Umbilical cord (tissue), 1 donor: ENCODE measurements at regions not wholly inside any gene's neighbourhood (a gene's known extent, or its start where the extent isn't known, plus 50 kb on each side); places are given as distances from the start of the nearest gene placed in this dataset.
"Not testable (repeated sequence)": the region's sequence is repeated elsewhere in the genome, so short reads cannot be mapped to it uniquely, and the experiment has no call there.

ENCODE experiments used
- DNase-seq: peaks from one replicate; pipeline ENCODE4 v3.0.0-alpha.2; 2015; ENCODE audit warnings: low spot score

- DNase-seq: no peak
Observed at GRCh38 chr2:187989925-187990623, 301.6 kb upstream of the GULP1 start.

GRCh38 chr2:187991389-187991788, 300.3 kb upstream of the GULP1 start:
- no peak for DNase-seq

- DNase-seq: no peak
Observed at GRCh38 chr2:187994464-187995331, 297.0 kb upstream of the GULP1 start.

DNA sequence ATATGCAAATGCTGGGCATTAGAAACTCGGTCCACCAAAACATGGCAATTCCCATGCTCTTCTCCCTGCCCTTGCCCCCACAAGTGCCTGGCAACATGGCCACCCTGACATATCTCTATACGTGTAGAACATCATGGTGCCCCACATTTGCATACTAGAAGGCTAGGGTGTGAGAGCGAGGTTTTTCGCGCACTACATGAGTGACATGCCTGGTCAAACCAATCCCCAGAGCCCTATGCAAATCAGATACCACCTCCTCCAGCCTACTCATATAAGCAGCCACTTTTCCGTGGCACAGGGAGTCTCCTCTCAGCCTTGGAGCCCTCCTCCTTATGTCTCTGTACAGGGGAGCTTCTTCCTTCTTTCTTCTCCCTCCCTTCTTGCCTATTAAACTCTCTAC, 296.1 kb upstream of the GULP1 start:
- no peak for DNase-seq

DNA sequence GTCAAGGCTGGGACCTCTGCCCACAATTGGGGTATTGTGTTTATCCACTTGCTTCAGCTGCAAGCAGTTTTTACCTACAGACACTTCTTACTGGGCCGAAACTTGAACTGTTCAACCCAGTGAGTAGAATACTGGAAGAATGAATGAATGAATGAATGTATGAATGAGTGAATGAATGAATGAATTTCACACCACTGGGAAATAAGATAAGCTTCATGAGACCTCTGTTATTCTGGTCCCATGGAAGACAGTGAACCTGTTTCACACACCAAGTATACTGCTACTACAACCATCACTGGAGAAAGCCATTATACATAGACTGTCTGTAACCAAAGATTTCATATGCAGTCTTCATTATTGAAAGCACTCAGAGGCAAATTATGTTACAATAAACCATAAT, 295.0 kb upstream of the GULP1 start:
- no peak for DNase-seq

DNA sequence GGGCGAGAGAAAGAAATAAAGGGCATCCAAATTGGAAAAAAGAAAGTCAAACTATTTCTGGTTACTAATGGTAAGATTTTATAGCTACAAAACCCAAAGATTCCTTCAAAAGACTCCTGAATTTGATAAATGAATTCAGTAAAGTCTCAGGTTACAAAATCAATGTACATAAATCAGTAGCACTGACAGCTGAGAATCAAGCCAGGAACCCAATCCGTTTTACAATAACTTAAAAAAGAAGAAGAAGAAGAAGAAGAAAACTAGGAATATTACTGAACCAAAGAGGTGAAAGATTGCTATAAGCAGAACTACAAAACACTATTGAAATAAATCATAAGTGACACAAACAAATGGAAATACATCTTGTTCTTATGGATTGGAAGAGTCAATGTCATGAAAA, 291.5 kb upstream of the GULP1 start:
- no peak for DNase-seq

DNA sequence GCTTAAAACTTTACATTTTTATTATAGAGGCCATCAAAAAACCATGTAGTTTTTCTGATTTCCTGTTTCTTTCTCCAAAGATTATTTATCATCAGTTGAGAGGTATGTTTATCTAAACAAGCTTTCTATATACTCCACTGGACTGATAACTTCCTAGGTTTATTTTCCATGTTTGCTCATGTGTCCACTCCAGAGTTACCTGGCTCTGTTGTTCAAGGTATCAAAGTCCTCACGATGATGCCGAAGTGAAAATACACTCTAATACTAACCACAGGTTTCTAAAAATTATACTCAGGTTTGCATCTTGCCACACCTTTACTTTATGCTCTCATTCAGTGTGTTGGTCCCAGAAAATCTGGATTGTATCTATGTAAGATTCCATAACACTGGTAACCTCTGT, 287.9 kb upstream of the GULP1 start:
- DNase-seq: no peak

DNA sequence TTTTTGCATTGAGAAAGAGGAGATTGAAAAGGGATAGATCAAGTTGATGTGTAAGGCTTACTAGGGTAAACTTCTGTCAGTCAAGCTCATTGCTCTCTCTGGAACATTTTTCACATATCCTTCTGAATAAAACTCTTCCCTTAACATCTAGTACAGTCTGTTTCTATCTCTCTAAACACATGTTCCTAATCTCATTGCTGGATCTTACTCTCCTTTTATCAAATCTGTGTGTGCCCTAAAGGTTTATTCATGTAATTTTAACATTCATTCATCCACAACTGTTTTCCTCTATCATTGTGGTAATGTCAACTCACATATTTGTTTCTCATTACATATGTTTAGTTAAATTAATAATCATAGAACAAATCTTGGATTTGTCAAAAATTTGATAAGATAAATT, 277.9 kb upstream of the GULP1 start:
- DNase-seq: no peak

- no peak for DNase-seq
Observed at GRCh38 chr2:188016917-188017316, 274.8 kb upstream of the GULP1 start.

GRCh38 chr2:188022389-188022788, 269.3 kb upstream of the GULP1 start:
- no peak for DNase-seq

- DNase-seq: no peak
Observed at GRCh38 chr2:188023035-188023434, 268.6 kb upstream of the GULP1 start.

DNA sequence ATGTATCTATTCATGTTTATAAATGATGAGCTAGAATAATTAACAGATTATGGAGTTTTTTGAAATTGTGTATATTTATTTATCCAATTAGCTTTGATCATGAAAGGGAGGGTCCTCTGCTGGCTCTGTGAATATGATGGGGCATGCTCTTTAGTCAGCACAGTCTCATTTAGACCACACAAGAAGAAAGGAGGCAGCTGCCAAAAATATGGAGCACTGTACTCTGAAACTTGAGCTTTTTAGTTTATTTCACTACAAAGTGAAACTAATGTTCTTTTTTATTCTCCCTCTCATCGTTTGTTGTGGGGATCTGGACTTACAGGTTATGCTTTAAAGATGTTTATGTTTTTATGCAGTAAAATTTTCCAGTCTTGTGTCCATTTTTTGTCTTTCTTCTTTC, 266.9 kb upstream of the GULP1 start:
- DNase-seq: no peak

DNA sequence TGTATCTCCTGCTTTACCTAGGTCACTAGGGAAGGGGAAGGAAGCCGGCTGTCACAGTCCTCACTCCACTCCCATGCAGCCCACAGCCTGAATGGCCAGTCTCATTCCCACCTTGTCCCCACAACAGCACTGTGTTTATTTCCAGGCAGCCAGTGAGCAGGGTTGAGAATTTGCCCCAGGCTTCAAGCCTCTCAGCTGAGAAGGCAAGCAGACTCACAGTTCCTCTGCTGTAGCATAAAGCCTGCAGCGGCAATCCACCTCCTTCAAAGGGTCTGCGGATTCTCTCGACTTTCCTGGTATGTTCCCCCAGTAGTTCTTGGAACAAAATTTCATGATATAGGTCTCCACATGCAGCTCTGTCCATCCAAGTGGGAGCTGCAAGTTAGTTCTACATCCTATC, 262.9 kb upstream of the GULP1 start:
- DNase-seq: no peak

DNA sequence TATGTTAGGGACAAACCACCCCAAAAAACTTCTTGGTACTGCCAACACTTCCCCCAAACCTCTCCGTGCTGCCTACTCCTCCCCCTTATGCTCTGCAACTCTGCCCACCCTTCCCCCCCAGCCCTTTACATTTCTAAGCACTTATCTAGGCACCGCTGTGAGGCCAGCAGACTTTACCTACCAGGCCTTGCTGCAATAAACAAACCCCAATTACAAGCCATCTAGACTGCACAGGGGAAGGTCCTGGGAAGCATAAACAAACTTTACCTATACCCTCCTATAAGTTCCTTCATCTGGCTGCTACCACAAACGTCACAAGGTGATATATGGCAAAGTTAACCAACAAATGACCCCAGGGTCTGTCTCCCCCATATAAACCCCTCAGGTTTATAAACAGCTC, 259.4 kb upstream of the GULP1 start:
- no peak for DNase-seq

GRCh38 chr2:188032786-188033185, 258.9 kb upstream of the GULP1 start:
- no peak for DNase-seq

GRCh38 chr2:188033240-188033639, 258.4 kb upstream of the GULP1 start:
- DNase-seq: not testable (repeated sequence)

- DNase-seq: not testable (repeated sequence)
Observed at GRCh38 chr2:188034102-188034501, 257.6 kb upstream of the GULP1 start.

GRCh38 chr2:188035377-188035776, 256.3 kb upstream of the GULP1 start:
- DNase-seq: not testable (repeated sequence)

DNA sequence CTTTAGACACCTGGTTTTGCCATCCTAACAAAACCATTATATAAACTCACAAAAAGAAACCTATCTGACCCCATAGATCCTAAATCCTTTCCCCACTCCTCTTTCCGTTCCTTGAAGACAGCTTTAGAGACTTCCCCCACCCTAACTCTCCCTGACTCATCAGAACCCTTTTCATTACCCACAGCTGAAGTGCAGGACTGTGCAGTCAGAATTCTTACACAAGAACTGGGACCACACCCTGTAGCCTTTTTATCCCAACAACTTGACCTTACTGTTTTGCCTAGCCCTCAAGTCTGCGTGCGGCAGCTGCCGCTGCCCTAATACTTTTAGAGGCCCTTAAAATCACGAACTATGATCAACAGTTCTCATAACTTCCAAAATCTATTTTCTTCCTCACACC, 254.9 kb upstream of the GULP1 start:
- DNase-seq: not testable (repeated sequence)

DNA sequence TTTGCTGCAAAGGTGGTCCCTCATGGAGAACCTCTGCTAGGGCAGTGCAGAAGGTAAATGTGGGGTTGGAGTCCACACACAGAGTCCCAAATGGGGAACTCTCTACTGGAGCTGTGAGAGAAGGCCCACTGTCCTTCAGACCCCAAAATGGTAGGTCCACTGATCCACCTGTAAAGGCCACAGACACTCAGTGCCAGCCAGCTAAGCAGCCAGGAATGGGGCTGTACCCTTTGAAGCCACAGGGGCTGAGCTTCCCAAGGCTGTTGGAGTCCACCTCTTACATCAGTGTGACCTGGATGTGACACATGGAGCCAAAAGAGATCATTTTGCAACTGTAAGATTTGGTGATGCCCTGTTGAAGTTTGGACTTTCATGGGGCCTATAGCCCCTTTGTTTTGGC, 252.4 kb upstream of the GULP1 start:
- no peak for DNase-seq

- peak; percentile 37 for DNase-seq
Observed at GRCh38 chr2:188042412-188042811, 249.3 kb upstream of the GULP1 start.

DNA sequence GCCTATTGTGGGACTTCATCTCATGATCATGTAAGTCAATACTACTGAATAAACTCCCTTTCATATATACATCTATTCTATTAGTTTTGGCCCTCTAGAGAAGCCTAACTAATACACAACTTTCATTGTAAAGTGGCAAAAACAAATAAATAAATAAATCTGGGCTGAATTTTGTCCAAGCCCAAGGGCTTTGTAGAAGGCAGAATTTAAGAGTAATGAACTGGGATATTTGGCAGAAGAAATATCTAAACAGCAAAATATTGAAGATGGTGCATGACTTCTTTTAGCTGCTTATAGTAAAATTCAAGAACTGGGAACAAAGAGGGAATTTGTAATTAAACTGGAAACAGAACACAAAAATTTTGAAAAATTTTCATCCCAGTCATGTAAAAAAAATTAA, 246.7 kb upstream of the GULP1 start:
- DNase-seq: no peak

DNA sequence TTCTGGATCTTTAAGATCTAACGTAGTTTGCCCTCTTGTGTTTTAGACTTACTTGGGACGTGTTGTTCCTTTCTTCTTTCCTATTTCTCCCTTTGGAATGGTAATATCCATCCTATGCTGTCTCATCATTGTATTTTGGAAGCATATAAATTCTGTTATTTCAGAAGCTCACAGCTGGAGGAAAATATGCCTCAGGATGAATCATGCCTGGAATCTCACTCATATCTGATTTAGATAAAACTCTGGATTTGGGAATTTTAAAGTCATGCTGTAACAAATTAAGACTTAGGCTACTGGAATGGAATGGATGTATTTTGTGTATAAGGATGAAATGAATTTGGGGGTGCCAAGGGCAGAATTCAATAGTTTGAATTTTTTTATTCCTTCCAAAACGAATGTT, 245.2 kb upstream of the GULP1 start:
- DNase-seq: peak; percentile 27
